ENCODE measurements at regions not wholly inside any gene's neighbourhood (a gene's known extent, or its start where the extent isn't known, plus 50 kb on each side); places are given as distances from the start of the nearest gene placed in this dataset.

DNA sequence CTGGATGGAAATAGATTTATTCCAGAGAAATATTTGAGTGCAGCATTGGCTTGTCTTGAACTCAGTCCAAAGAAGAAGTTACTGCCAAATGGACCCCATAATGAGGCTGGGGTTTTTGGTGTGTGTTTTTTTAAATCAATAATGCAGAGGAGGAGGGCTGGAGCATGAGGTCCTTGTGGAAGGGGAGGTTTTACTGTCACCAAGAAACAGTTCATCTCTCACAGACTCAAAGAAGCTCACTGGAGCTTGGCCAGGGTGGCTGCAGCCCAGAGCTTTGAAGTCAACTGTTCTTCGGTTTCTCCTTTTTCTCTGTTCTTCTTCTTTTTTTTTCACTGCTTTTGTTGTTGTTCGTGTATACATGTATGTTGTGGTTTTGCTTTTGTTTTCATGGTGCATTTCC, 377.7 kb downstream of the FBXW7 start:
- no peak overlapping the region for H3K4me3 ChIP-seq (ENCODE audit: low read length)
- no peak for DNase-seq (ENCODE audit: low read depth)
- TF ChIP-seq, protein P1, sequence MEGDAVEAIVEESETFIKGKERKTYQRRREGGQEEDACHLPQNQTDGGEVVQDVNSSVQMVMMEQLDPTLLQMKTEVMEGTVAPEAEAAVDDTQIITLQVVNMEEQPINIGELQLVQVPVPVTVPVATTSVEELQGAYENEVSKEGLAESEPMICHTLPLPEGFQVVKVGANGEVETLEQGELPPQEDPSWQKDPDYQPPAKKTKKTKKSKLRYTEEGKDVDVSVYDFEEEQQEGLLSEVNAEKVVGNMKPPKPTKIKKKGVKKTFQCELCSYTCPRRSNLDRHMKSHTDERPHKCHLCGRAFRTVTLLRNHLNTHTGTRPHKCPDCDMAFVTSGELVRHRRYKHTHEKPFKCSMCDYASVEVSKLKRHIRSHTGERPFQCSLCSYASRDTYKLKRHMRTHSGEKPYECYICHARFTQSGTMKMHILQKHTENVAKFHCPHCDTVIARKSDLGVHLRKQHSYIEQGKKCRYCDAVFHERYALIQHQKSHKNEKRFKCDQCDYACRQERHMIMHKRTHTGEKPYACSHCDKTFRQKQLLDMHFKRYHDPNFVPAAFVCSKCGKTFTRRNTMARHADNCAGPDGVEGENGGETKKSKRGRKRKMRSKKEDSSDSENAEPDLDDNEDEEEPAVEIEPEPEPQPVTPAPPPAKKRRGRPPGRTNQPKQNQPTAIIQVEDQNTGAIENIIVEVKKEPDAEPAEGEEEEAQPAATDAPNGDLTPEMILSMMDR (IDR thresholded peaks at IDR 0.05; ENCODE audit: insufficient read depth, low read depth, low read length, missing control alignments), result no peak

DNA sequence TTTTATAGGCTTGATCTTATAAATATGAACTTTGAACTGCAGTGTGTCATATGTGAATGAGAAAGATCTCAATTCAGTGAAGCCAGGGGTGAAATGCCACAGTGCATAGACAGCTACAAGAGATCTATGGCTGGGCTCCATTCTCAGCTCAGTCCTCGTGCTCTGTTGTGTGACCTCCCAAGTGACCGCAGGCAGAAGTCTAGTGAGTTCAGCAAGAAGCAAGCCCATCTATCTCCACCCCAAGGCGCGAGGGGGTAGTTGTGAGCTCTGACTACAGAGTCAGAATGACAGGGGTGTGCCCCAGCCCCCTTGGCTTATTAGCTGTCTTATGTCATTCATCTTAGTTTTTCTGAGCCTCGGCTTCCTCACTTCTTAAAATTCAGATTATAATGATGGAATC, 378.3 kb downstream of the FBXW7 start:
- no peak for DNase-seq (ENCODE audit: low read depth)
- TF ChIP-seq, protein P1 (IDR thresholded peaks at IDR 0.05; ENCODE audit: insufficient read depth, low read depth, low read length, missing control alignments), result no peak
- no peak overlapping the region for H3K4me3 ChIP-seq (ENCODE audit: low read length)

DNA sequence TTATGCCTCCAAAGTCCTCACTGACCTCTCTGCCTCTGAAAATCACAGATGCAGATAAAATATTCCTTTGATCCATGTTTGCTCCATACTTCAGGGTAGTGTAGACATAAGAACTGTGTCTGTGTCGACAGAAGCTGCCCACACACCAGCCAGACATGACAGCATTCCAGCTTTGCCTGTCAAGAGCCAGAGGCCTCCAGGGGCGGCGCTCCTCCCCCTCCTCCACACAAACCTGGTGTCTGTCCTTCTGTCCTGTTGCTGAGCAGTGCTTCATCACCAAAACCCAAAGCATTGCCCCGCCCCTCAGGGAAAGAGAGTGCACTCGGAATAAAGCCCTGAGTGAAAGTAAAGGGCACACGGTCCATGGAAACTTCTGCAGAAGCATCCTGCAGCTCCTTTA, 379.4 kb downstream of the FBXW7 start:
- no peak for DNase-seq (ENCODE audit: low read depth)
- TF ChIP-seq, protein P1 (IDR thresholded peaks at IDR 0.05; ENCODE audit: insufficient read depth, low read depth, low read length, missing control alignments), result no peak

DNA sequence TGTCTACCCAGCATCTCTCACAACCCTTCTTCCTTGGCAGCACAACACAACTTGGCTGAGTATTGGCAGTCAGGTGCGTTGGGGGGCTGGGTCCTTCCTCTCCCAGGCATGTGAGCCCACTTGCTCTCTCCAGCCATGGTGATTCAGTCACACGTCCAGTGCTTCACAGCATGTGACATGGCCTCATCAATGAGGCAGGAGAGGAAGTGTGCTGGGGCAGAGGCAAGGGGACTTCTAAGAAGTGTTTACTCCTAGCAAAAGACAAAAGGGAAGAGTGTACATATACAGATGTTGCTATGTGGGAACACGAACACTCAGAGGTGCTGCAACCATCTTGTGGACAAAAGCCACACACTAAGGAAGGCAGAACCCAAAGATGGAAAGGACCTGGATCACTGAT, 380.8 kb downstream of the FBXW7 start:
- TF ChIP-seq, protein P1 (IDR thresholded peaks at IDR 0.05; ENCODE audit: insufficient read depth, low read depth, low read length, missing control alignments), result no peak
- no peak for DNase-seq (ENCODE audit: low read depth)
- H3K4me3 ChIP-seq (ENCODE audit: low read length), result no peak overlapping the region

More for the DNA sequence above, 379.4 kb downstream of the FBXW7 start:
- no peak overlapping the region for H3K4me3 ChIP-seq (ENCODE audit: low read length)

DNA sequence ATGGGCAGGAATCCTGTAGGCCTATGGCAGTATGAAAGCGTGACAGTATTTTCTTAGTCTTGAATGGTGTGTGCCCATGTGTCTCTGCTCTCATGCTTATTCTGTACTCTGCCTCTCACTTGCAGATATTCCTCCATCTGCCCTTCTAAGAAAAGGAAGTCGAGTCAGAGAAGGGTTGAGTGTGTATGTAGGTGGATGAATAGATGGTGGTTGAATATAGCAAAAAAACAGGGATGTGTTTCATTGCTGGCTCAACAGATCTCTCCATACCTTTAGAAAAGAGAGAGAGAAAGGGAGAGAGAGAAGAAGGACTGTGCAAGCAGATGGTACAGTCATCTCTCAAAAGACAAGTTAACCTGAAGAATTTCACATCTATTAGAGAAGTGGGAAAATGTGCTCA, 381.5 kb downstream of the FBXW7 start:
- DNase-seq (ENCODE audit: low read depth), result no peak
- H3K4me3 ChIP-seq (ENCODE audit: low read length), result no peak overlapping the region
- TF ChIP-seq, protein P1 (IDR thresholded peaks at IDR 0.05; ENCODE audit: insufficient read depth, low read depth, low read length, missing control alignments), result no peak

DNA sequence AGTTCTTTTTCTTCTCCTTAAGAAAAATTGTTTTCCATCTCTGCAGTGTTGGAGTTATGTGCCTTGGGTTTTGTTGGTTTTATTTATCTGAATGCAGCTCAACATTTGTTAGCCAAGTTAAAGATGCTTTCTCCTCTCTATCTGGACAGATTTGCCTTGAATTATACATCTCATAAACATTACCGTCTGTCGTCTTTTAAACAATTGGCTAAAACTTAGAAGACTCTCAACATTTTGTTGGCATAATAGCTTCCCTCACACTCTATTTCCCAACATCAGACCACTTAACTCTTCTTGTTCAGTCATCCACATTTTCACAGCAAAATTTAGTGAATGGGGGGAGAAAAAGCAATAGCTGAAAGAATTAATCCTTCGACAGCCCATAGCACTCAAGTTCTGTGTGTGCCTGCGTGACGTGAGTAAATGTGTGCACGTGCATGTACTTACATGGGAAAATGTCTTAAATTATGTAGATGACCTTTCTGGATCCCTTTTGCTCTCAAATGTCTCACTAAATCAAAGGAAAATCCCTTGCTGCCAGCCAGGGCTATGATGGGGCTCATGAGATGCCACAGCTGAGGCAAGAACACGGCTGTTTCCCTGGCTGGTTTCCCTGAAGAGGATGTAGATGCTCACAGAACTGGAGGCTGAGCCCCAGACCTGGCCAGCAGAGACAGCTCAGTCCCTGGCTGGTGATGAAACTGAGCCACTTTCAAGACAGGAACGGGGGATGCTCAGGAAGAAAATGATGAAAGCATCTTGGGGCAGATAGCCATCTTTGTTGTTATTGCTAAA, 382.2 kb downstream of the FBXW7 start:
- TF ChIP-seq, protein P1 (IDR thresholded peaks at IDR 0.05; ENCODE audit: insufficient read depth, low read depth, low read length, missing control alignments), result no peak
- no peak for DNase-seq (ENCODE audit: low read depth)
- no peak overlapping the region for H3K4me3 ChIP-seq (ENCODE audit: low read length)

DNA sequence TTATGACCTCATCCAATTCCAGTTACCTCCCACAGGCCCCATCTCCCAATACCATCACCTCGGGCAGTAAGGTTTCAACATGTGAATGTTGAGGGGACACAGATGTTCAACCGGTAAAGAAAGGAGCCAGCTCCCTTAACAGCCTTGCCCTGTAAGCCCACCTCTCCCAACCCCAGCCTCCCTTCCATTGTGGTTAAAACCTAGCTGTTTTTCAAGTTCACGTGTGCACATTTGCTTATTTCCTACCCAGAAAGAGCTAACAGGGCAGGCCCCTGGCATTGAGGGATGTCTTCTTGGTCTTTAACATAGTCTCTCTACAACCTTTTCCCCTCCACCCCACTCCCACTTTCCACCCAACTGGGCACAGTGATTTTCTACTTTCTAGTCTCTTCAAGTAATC, 385.7 kb downstream of the FBXW7 start:
- TF ChIP-seq, protein P1 (IDR thresholded peaks at IDR 0.05; ENCODE audit: insufficient read depth, low read depth, low read length, missing control alignments), result no peak
- DNase-seq (ENCODE audit: low read depth), result no peak
- H3K4me3 ChIP-seq (ENCODE audit: low read length), result no peak overlapping the region

Measured in epithelial cell of esophagus (primary cell).